ENCODE measurements at regions not wholly inside any gene's neighbourhood (a gene's known extent, or its start where the extent isn't known, plus 50 kb on each side); places are given as distances from the start of the nearest gene placed in this dataset.

DNA sequence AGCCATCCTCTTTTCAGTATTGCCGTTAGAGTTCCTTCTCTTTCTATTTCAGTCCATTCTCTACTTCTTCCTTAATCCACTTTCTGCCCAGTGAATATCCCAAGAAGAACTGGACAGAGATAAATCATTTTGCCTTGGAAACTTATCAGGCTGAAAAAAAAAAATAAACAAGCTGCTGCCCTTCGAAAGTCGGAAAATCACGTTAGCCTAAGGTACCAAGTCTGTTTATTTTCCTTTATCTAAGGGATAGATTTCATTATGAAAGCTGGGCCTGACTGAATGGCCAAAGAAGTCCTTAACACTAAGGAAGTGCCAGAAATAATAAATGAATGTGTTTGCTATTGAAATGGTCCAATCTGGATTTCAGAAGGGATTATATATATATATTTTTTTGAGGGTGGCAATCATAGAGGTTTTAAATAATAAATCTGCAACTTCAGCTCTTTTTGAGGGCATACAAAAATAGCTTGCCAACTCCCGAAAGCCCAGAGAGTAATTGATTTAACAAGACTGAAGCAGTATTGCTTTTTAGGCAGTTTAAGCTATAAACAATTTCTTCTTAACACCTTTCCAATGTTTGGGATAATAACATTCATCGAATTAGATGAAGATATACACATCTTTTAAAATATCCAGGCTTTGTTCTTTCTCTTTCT lies 127.0 kb upstream of the STMND1 start:
- no peak for DNase-seq

DNA sequence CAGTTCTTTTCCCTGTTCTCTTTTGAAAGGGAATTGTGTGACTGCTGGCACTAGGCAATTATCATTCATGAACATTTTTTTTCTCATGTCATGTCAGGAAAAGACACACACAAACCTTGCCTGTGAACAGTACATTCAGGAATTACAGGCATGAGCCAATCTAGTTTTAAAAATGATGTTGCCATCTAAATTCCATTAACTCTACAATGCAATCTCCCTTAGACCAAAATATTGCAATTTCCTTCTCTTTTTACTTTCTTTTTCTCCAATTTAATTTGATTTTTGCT lies 127.5 kb upstream of the STMND1 start:
- DNase-seq = no peak

DNA sequence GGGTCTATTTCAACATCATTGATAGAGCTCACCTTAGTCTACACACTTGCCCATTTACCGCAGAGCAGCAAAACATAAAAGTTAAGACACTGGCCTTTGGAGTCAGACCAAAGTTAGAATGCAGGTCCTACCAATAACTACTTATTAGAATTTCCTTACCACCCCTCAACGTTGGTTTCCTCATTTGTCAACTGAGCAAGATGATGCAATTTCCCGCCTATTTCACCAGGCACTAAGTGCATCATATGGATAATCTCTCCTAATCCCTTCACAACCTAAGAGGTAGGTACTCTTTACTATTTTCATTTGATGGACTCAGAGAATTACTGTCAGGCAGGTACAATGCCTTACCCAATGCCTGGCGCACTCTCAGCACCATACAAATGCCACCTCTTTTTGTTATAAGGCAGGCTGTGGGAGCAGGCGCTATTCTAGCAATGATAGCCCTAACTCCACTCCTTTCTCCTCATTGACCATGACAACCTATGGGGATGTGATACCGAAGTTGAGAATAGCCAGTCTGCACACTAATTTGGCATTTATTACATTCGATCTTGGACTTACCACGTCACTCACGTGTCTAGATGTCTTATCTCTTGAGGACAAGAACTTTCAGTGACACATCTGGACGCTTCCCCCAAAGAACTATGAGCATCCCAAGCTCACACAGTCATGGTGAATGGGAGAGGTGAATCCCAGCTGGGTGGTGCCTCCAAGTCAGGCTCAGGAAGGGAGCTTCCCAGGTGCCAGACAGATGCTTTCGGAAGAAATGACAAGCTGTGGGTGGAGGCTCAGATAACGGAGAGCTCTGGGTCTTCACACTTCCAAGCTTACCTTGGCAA lies 128.1 kb upstream of the STMND1 start:
- DNase-seq = no peak

DNA sequence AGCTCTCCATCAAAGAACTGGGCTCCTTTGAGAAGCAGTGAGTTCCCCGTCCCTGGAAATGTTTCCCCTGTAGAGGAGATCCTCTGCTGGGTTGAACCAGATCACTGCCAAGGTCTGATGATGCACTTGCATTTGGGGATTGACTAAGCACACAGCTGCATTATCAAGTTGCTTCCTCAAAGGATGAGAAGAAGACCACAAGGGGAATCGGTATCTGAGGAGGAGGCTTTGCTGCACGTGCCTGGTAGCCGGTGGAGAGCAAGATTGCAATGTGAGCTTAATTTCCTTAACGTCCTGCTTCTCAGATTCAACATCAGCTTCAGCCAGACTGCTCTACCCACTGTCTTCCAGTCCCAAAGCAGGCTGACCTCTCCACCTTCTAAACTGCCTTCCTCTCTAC lies 128.8 kb upstream of the STMND1 start:
- no peak for DNase-seq

DNA sequence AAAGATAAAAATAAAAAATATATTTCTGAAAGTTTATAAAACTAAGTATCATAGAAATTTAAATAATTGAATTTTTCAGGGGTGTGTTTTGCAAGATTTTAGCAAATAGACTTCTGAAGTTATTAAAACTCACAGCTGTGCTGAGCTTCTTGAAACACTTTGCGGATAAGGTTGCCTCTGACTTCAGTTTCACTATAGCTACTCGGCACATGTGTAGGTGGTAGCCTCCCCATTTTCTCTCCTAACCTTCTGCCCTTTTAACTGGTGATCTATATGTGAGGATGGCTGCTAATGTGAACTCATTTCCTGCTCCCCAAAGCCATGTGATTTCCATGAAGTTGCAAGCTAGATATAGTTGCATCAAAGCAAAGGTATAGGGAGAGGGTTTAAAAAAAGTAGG lies 129.3 kb upstream of the STMND1 start:
- no peak for DNase-seq

DNA sequence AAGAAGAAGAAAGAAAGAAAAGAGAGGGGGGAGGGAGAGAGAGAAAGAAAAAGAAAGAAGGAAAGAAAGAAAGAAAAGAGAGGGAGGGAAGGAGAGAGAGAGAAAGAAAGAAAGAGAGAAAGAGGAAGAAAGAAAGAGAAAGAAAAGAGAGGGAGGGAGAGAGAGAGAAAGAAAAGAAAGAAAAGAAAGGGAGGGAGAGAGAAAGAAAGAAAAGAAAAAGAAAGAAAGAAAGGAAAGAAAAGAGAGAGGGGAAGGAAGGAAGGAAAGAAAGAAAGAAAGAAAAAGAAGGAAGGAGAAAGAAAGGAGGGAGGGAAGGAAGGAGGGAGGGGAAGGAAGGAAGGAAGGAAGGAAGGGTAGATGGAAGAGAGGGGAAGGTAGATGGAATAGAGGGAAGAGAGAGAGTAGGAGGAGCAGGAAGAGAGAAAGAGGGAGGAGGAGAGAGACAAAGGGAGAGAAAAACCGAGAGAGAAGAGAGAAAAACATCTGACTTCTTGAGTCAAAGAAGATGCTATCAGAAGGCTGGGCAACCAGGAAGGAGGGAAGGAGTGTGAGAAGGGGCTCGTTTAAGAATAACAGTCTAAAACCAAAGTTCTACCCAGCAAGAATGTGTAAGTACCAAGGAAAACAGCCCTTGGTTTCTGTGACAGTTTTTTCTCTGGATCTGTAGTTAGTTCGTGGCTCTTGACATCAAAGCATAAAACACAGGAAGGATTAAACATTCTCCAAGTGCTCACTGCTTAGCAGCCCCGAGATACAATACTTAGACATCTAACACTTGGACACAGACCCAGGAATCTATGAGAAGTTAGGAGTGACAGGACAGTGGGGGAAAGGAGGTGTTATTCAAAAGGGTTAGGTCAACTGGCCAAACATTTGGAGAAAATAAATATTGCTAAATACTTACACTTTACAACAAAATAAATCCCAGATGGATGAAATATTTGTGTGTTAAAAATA lies 131.9 kb upstream of the STMND1 start:
- no peak for DNase-seq

DNA sequence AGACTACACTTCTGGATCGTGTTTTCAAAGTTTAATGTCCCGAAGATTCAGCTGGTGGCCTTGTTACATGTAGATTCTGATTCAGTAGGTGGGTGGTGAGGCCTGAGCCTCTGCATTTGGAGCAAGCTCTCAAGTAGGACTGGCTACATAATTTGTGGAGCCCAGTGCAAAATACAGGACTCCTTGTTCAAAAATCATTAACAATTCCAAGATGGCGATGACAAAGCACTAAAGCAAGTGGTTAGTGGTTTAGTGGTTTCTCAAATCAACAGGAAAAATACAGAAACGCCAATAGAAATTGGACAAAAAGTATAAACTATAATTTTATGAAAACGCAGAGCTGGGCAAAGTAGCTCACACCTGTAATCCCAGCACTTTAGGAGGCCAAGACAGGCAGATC lies 133.7 kb upstream of the STMND1 start:
- DNase-seq = no peak

DNA sequence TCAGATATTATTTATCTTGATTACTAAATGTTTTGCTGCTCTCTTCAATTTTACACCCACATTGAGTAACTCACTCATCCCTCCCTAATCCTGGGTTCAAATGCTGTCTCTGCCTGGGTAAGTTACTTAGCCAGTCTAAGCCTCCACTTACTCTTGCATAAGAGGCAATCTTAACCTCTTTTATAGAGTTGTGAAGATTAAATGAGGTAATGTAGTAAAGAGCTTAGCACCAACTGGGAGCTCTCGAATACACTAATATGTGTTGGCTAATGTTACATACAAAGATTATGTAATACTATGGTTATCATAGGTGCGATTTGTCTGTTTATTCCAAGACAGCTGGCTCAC lies 134.4 kb upstream of the STMND1 start:
- no peak for DNase-seq

DNA sequence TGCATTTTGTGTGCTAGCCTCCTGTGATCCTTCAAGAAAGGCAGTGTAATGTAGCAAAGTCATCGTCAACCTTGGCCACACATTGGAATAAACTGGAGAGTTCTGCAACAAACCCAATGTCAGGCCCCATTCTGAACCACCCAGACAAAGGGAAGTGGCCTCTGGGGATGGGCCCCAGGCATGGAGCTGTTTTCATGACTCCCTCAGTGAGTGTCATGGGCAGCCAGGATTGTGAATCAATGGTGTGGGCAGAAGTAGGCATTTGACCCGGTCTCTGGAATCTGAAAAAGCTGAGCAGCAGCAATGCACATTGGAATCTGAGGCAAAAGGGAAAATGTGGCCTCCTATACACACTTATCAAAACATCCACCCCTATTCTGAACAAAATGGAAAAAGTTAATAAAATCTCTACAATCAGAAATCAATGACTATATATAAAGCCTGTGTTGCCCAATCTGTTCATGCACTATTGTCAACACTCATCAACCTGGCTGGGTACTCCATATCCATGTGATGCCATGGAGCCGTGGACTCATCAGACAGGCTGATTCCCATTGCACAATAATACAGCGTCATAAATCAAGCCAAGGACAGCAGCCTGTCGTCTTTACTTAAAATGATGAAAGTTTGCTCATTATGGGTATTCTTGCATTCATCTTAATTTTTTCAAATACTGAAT lies 134.9 kb upstream of the STMND1 start:
- DNase-seq = no peak

DNA sequence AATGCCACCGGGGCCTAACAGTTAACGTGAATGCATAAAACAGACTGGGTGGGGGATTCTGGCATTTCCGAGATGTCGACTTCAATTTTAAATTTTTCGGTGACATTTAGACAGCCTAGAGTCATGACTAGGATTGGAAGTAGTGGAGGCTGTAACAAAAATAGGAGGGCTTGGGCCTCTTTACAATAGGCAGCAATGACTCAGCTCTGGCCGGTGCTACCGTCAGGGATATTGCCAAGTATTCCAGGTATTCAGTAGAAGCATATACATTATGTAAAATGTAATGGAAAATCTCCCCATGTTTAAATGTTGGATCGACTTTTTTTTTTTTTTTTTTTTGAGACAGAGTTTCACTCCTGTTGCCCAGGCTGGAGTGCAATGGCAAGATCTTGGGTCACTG lies 136.2 kb upstream of the STMND1 start:
- DNase-seq = no peak

DNA sequence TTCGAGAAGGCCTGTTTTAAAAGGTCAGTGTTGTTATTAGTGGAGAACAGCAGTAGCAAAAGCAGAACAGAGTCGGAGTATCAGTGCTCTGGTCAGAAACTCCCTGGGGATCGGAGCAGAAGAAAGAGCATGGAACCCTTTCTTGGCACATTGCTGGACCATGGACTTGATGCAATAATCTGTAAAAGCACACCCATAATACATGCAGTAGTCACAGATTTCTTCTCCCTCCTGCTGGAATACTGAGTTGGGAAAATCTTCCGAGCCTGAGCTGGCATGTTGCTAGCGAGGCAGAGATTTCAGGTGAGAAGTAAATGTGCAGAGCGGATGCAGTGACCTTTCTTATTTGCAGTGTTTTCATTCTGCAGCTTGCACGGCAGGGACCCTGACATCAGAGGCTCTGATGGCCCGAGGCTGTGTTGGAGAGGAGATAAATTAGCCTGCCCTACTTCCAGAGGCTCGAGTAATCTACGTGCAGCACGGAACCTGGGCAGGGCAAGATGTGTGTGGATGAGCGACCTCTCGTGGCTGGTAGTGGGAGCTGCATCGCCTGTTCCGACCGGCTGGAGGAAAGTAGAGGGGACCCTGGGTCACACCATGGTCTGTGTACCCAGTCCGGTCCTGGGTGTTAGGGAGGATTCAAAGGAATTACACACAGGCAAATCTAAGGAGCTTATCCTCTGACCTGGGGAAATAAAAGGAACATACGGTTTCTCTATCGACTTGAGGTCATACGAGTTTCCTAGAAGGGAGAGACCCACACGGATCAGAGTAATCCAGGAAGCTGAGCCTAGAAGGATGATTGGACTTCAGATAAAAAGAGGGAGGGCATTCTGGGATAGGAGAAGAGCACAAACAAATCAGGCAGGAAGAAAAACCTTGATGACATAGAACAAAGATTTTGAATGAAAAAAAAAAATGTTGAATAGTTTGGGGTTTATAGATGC lies 137.0 kb upstream of the STMND1 start:
- peak; percentile 37 for DNase-seq

DNA sequence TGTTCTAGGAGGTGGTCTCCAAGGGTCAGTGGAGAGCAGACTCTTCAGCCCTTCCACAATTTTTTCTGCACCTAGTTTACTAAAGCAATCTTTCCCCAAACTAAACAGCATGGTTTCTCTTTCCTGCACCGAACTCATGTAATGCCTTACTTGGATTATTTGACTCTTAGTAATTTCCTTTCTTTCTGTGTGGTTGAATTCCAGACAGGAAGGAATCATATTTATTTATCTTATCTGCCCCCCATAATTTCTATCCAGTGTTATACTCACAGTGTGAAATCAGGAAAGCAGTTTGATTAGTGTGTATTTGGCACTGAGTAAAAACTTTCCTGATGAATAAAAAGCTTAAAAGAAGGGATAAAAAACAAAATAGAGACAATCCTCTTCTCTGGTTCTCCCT lies 140.3 kb upstream of the STMND1 start:
- DNase-seq = no peak

DNA sequence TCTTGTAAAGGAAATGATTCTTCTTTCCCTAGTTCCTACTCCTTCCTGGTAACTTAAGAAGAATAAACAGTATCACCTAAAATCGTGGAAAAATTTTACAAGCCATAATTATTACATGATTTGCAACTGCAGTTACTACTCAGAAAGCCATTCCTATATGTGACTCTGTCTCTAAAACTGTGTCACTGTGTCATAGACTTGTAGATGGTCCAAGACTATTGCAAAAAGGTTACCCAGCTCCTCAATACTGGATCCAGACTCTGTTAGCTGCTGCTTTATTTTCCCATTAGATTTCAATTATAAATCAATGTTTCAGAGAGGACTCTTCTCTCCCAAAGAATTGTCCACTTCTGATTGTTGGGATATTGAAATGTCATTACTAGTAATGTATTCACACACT lies 142.1 kb upstream of the STMND1 start:
- DNase-seq = no peak

DNA sequence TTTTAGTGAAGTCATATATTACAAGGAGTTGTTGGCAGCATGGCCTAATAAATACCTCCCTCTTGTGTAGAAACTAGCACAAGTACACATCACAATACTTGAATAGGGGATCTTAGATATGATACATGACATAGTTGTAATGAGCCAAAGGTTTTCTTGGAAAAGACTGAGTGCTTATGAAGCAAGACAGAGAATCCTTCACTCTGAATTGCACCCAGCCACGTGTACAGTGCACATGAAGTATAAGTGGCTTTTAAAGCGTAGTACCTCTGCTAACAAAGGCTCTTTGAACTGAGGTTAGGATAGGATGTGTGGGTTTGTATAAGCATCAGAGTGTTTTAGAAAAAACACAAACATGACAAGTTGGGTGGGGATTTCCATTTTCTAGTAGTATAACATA lies 145.5 kb upstream of the STMND1 start:
- no peak for DNase-seq

DNA sequence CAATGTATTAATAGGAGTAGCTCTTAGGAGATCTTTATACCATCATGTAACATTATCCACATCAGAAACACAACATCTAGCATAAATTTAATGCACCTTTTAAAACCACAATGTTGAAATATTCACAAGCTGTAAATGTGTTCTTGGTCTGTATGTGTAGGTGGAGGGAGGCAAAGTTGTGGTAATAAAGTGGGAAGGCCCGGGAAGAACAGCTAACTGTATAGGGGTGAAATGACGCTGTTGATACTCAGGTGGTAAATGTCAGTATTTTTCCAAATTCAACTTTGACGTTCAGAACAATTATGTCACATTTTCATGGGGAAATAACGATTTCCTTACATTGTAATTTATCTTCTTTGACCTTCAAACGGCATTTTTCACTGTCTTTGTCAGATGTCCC lies 146.0 kb upstream of the STMND1 start:
- DNase-seq = no peak

DNA sequence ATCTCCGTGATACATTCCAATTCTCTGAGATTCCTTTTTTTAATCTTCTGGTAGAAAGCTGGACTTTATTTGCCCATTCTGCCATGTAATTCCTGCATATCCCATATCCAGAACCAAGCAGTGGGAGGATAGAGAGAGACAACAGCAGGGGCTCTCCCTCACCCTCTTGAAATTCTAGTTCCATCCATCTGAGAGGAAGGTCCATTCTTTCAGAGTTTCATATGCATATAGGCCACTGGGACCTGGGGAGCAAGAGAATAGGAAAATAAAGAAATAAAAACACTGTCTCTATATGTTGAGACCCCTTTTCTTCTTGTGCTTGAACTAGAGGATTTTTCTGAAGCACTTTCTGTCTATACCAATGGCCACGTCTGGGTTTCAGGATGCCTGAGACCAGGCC lies 147.9 kb upstream of the STMND1 start:
- DNase-seq = no peak

DNA sequence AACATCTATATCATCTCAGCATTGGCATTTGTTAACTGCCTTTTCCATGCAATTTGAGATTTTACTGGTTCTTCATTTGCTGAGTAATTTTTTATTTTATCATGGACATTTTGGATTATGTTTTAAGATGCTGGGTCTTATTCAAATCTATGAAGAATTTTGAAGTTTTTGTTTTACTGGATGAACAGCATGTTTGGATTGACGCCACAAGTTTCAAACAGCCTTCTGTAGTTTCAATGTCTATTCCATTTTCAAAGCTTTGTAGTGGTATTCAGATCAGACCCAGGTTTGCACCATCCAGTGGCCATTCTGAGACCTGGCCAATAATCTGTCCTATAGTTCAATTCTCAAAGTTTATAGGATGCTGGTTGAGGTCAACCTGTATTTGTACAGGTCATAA lies 148.4 kb upstream of the STMND1 start:
- no peak for DNase-seq

DNA sequence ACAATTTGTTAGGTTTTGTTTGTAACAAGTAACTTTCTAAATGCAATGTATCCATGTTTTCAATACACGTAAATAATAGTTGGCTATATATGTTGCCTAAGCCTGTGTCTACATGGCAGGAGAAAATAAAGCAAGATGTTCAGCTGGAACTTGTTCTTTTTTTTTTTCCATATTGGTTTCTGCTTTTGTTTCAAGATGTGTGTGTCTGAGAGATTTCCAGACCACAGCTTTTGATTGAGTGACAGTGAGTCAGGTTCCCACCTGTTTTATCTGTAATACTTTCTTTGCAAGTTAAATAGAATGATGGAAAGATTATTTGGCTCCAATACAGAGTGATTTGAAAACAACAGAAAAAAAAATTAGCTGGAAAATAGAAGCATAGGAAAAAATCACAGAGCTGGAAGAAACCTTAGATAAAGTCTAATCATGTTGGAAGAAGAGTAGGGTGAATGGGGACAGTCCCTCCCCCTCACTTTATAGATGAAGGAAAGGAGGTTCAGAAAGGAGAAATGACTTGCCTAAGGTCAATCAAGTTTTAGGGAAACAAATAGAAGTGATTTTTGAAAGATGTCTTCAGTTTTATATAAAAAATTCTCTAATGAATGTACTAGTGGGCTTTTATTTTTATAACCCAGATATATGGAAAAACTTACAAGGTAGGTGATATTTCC lies 150.9 kb upstream of the STMND1 start:
- no peak for DNase-seq

DNA sequence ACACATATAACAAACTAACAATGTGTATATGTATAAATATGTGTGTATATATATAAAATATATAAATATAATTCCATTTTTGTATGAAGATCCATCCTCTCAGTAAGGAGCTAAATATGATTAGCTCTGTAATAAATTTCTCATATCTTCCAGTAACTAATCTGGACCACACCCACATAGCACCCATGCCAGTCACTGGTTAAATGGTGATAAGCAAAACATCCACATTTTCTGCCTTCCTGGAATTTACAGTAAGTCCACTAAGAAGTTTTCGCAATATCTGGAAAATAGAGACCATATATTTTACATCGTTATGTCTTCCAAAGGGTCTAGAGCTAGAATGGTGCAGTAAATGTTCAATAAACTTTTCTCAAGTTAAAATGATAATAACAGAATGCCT lies 151.5 kb upstream of the STMND1 start:
- DNase-seq = no peak

DNA sequence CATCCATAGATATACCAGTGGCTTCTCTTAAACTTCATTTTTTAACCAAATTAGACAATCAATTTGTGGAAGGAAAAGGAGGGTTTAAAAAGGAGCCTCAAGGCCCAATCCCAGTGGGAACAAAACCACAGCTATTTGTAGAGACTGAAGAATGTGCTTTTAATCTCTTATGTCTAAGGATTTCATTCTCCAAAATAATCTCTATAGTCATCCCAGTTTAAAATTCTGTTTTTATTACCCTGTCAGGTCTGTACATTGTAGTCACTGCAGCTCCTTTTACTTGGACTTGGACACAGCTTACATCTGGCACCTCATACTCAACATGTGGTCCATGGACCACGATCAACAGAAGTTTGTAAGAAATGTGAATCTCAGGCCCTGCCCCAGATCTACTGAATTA lies 152.1 kb upstream of the STMND1 start:
- no peak for DNase-seq

DNA sequence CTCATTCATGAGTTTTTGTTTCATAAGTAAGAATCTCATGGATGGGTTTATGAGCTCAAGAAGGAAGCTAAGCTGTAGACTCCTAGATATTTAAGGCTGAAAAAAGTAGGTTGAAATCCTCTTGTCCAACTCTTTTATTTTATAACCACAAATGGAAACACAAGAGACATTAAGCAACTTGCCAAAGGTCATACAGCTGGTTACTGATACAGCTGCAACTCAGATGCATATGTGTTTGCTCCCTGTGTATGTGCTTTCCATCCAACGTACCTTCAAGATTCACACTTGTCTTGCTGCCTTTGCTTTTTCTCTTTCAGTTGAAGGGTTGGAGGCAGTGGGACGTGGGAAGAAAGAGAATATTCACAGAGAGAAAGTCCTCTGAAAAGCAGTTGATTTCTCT lies 153.5 kb upstream of the STMND1 start:
- no peak for DNase-seq
